MG63 (cell line): ENCODE measurements at regions not wholly inside any gene's neighbourhood (a gene's known extent, or its start where the extent isn't known, plus 50 kb on each side); places are given as distances from the start of the nearest gene placed in this dataset.
A peak's percentile ranks its signal among the peaks of the same experiment; 100 is the strongest.
"Not testable (repeated sequence)": the region's sequence is repeated elsewhere in the genome, so short reads cannot be mapped to it uniquely, and the experiment has no call there.

Source experiments
- DNase-seq: peaks from one replicate; pipeline ENCODE4 v3.0.0-alpha.2; 2020
- H3K27me3 ChIP-seq: fragments of 250-450 bp; sonication (Bioruptor Pico); 2 replicates; pipeline ENCODE4 v1.5.1; 2020; ENCODE audit warnings: mild to moderate bottlenecking, moderate library complexity
- H3K36me3 ChIP-seq: fragments of 250-450 bp; sonication (Bioruptor Pico); 2 replicates; pipeline ENCODE4 v1.5.1; 2020; ENCODE audit warnings: mild to moderate bottlenecking, moderate library complexity
- H3K4me3 ChIP-seq: fragments of 250-450 bp; sonication (Bioruptor Pico); 2 replicates; pipeline ENCODE4 v1.5.1; 2020; ENCODE audit warnings: mild to moderate bottlenecking, moderate library complexity
- H3K9me3 ChIP-seq: fragments of 250-450 bp; sonication (Bioruptor Pico); 2 replicates; pipeline ENCODE4 v1.5.1; 2020; ENCODE audit warnings: mild to moderate bottlenecking, moderate library complexity

- DNase-seq = no peak
- Histone ChIP-seq H3K9me3 (no peaks in the 10 kb centered on the region), H3K36me3 (no peaks in the 10 kb centered on the region), H3K27me3 (no peaks in the 10 kb centered on the region), H3K4me3 (no peak overlapping the region)
Observed at GRCh38 chr9:117649126-117649525, 55.1 kb upstream of the TLR4 start.

- H3K4me3 ChIP-seq = no peak overlapping the region
- H3K9me3 ChIP-seq = no peaks in the 10 kb centered on the region
- H3K36me3 ChIP-seq = no peaks in the 10 kb centered on the region
- no peaks in the 10 kb centered on the region for H3K27me3 ChIP-seq
- DNase-seq = no peak
Observed at GRCh38 chr9:117644932-117645636, 59.1 kb upstream of the TLR4 start.

- no peaks in the 10 kb centered on the region for H3K27me3 ChIP-seq
- DNase-seq = peak; percentile 44
- no peaks in the 10 kb centered on the region for H3K36me3 ChIP-seq
- no peak overlapping the region for H3K4me3 ChIP-seq
- no peaks in the 10 kb centered on the region for H3K9me3 ChIP-seq
Observed at GRCh38 chr9:117644133-117644931, 59.9 kb upstream of the TLR4 start.

GRCh38 chr9:117643288-117643654 is 60.9 kb upstream of the TLR4 start:
- H3K9me3 ChIP-seq = no peaks in the 10 kb centered on the region
- no peaks in the 10 kb centered on the region for H3K27me3 ChIP-seq
- no peak for DNase-seq
- H3K4me3 ChIP-seq = no peak overlapping the region
- H3K36me3 ChIP-seq = no peaks in the 10 kb centered on the region

DNA sequence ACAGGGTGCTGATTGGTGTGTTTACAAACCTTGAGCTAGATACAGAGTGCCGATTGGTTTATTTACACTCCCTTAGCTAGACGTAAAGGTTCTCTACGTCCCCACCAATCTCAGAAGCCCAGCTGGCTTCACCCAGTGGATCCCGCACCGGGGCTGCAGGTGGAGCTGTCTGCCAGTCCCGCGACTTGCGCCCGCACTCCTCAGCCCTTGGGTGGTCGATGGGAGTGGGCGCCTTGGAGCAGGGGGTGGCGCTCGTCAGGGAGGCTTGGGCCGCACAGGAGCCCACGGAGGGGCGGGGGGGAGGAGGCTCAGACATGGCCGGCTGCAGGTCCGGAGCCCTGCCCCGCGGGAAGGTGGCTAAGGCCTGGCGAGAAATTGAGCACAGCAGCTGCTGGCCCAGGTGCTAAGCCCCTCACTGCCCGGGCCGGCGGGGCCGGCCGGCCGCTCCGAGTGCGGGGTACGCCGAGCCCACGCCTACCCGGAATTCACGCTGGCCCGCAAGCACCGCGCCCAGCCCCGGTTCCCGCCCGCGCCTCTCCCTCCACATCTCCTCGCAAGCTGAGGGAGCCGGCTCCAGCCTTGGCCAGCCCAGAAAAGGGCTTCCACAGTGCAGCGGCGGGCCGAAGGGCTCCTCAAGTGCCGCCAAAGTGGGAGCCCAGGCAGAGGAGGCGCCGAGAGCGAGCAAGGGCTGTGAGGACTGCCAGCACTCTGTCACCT is 61.5 kb upstream of the TLR4 start:
- not testable (repeated sequence) for H3K27me3 ChIP-seq, H3K4me3 ChIP-seq, H3K9me3 ChIP-seq, DNase-seq, H3K36me3 ChIP-seq

DNA sequence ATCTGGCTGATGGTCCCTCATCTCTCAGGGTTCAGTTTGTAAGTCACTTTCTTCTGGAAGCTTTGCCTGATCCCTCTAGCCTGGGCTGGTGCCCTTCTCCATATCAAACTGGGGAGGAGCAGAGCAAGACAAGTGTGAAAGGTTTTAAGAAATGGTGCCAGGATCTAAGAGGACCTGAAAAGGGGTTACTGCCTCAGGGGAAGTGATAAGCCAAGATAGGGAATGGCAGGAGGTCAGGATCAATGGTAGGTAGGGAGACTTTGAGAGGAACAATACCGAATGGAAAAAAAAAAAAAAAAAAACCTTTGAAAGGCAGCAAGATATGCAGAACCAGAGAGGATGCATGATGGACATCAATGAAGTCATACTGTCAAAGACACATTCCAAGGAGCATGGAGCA is 67.5 kb upstream of the TLR4 start:
- H3K36me3 ChIP-seq = no peaks in the 10 kb centered on the region
- DNase-seq = no peak
- H3K27me3 ChIP-seq = no peaks in the 10 kb centered on the region
- no peaks in the 10 kb centered on the region for H3K9me3 ChIP-seq
- H3K4me3 ChIP-seq = no peak overlapping the region

DNA sequence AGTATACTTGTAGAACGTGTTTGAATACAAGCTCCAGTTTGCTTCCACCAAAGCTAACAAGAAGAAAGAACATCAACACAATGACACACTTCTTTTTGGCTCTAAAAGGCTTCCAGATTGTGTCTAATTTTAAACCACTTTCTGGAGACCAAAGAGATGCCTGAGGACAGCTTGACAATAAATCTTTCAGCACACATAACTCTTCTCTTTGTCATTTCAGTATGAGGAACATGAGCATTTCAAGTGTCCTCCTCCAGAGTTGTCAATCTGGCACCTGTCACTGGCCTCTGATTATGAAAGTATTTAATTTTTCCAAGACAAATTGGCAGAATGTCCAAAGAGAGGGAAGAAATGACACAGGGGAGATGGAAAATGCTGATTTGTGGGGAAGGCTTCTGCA is 79.0 kb upstream of the TLR4 start:
- Histone ChIP-seq H3K27me3 (no peaks in the 10 kb centered on the region), H3K9me3 (no peaks in the 10 kb centered on the region; the same call in 1 of the 2 replicates), H3K36me3 (no peaks in the 10 kb centered on the region), H3K4me3 (no peak overlapping the region)
- no peak for DNase-seq

DNA sequence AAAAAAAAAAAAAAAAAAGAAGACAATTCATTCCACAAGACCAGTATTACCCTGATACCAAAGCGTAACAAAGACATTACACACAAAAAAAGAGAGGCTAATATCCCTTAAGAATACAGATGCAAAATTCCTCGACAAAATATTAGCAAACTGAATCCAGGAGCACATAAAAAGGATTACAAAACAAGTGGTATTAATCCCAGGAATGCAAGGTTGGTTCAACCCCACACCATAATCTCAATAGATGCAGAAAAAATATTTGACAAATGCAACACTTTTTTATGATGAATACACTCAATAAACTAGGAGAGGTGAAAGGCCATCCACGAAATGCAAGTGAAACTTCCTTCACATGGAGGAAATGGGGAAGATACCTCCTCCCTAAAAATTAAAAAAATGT is 80.1 kb upstream of the TLR4 start:
- Histone ChIP-seq H3K36me3 (no peaks in the 10 kb centered on the region), H3K9me3 (no peaks in the 10 kb centered on the region; the same call in 1 of the 2 replicates), H3K4me3 (no peak overlapping the region), H3K27me3 (no peaks in the 10 kb centered on the region)
- DNase-seq = no peak

DNA sequence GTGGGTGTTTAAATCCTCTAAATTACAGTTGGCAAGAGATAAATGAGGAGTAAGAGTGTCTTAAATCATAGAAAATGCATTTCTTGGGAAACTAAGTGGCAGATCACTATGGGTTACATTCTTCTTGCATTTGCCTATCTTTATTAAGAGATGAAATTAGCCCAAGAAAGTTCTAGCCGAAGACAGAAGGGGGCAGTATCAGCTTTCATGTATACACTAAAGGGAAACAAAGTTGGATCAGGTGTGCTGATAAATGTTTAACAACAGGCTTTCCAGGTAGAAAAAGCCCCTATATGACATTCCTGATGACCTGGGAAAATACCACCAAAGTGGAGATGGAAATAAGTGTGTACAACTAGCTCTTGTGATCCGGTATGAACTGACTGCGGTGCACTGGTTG is 81.9 kb upstream of the TLR4 start:
- no peaks in the 10 kb centered on the region; the same call in 1 of the 2 replicates for H3K9me3 ChIP-seq
- DNase-seq = no peak
- H3K4me3 ChIP-seq = no peak overlapping the region
- H3K27me3 ChIP-seq = no peaks in the 10 kb centered on the region
- no peaks in the 10 kb centered on the region for H3K36me3 ChIP-seq

DNA sequence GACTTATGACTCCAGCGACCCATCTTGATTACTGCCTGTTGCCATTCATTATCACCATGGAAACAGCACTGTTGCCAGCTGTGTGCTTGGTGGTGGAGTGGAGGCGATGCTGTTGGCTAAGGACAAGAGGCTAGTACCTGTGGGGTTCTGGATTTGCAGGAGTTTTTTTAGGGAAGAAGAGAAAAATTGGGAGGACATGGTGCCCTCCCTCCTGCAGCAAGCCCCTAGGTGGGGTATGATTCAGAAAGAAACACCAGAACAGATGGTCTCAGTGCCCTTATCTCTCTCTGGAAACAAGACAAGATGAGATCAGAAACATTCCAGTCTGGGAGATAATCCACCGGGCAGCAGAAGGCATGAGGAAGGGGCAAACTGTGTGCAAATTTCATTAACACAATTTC is 87.8 kb upstream of the TLR4 start:
- no peaks in the 10 kb centered on the region for H3K36me3 ChIP-seq

DNA sequence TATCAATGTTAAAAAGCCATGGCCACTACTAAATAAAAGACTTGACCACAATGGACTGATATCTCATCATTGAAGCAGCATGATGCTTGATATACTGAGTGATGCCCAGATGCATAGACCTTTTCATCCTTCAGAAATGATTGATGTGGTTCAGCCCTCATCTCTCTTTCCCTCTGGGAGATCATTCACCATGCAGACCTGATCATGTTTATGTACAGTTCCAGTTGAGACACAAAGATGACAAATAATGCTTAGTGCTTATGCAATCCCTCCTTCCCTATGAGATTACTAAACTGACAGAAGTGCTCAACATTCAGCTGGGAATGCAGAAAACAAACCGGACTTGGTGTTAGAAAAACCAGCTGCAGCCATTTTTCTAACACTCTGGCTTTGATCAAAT is 91.9 kb upstream of the TLR4 start:
- Histone ChIP-seq H3K9me3 (no peaks in the 10 kb centered on the region), H3K4me3 (no peak overlapping the region), H3K27me3 (no peaks in the 10 kb centered on the region), H3K36me3 (no peaks in the 10 kb centered on the region)
- no peak for DNase-seq

More for the DNA sequence above, 87.8 kb upstream of the TLR4 start:
- no peak for DNase-seq
- H3K27me3 ChIP-seq = no peaks in the 10 kb centered on the region
- H3K4me3 ChIP-seq = no peak overlapping the region
- H3K9me3 ChIP-seq = no peaks in the 10 kb centered on the region

DNA sequence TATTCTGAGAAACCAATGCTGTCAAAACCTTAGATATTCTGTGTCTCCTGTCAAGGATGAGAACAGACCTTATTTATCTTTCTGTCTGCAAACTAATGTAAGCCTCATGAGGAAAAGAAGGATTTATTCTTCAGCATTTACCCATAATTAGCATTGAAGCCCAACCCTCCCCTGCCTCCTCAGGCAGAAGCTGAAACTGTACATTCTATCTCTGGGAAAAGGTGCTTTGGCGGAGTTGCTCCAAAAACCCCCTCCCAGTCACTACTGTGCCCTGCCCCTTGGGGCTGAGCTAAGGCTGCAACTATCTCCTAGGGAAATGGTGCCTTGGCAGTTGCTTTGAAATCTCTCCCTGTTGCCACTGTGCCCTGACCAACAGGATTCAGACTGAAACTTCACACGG is 106.2 kb upstream of the TLR4 start:
- Histone ChIP-seq H3K36me3 (no peaks in the 10 kb centered on the region), H3K9me3 (no peaks in the 10 kb centered on the region), H3K27me3 (no peaks in the 10 kb centered on the region), H3K4me3 (no peak overlapping the region)
- DNase-seq = no peak

DNA sequence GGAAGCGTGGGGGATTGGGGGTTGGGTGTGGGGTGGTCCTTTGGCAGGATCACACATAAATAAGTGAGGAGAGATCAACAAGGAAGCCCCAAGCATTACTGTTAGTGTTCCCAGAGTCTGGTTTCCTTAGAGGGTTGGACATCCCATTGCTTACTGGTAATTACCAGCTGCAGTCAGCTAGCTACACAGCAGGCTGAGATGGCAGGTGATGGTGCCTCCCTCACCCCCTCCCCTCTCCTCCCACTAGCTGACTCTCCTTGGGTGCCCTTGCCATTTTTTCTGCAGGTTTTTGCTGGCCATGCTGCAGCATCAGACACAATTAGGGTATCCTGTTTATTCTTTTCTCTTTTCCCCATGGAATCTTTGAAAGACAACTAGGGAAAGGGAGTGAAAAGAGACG is 107.5 kb upstream of the TLR4 start:
- Histone ChIP-seq H3K9me3 (no peaks in the 10 kb centered on the region), H3K27me3 (no peaks in the 10 kb centered on the region)
- DNase-seq = no peak

GRCh38 chr9:117595650-117596049 is 108.6 kb upstream of the TLR4 start:
- Histone ChIP-seq H3K36me3 (no peaks in the 10 kb centered on the region), H3K4me3 (no peak overlapping the region), H3K9me3 (peaks cover under 1% of the 10 kb centered on the region; the same call in 1 of the 2 replicates), H3K27me3 (no peaks in the 10 kb centered on the region)
- DNase-seq = no peak

More for the DNA sequence above, 107.5 kb upstream of the TLR4 start:
- H3K4me3 ChIP-seq = no peak overlapping the region
- H3K36me3 ChIP-seq = no peaks in the 10 kb centered on the region

DNA sequence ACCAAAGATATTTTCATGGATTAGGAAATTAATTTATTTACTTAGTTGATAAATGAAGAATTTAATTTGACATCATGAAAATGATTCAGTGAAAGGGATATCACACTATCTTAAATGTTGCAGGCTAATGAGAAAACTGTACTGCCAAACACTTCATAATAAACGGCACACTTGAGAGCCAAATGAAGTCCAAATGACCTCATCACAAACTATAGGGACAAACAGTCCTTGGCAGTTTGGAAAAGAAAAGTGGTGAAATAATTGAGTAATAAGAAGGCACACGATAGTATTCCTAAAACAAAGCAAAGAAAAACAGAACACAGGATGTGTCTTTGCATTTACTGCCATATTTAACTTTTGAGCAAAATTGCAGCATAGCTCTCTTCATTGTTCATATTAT is 116.9 kb upstream of the TLR4 start:
- no peak for DNase-seq
- Histone ChIP-seq H3K36me3 (no peaks in the 10 kb centered on the region), H3K9me3 (peaks cover 4% of the 10 kb centered on the region; the same call in 1 of the 2 replicates), H3K4me3 (no peak overlapping the region), H3K27me3 (peaks cover 3% of the 10 kb centered on the region; the same call in 1 of the 2 replicates)

DNA sequence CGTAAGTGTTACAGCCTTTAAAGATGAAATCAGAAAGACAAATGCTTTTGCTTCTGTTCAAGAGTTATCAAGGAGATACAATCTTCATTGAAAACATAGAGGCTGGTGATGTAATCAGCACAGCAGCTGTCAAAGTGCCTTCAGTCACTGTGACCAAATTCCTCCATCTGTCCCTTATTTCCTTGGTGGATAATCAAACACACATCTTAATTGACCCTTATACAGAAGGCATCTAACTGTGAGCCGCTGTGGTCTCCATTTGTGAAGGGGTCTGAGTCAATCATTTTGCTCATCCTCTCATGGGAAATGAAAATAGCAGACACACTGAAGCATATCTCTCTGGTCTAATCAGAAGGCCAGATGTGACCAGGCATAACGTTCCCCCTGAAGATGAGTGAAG is 130.1 kb upstream of the TLR4 start:
- DNase-seq = no peak
- Histone ChIP-seq H3K9me3 (no peaks in the 10 kb centered on the region; the same call in 1 of the 2 replicates), H3K36me3 (no peaks in the 10 kb centered on the region), H3K27me3 (no peaks in the 10 kb centered on the region), H3K4me3 (no peak overlapping the region)

GRCh38 chr9:117564839-117565238 is 139.4 kb upstream of the TLR4 start:
- no peak for DNase-seq
- no peaks in the 10 kb centered on the region for H3K36me3 ChIP-seq

More at GRCh38 chr9:117564839-117565238, 139.4 kb upstream of the TLR4 start:
- Histone ChIP-seq H3K9me3 (no peaks in the 10 kb centered on the region), H3K27me3 (no peaks in the 10 kb centered on the region), H3K4me3 (no peak overlapping the region)
